Neural progenitor cell (in vitro differentiated cells): ENCODE measurements at regions not wholly inside any gene's neighbourhood (a gene's known extent, or its start where the extent isn't known, plus 50 kb on each side); places are given as distances from the start of the nearest gene placed in this dataset.

Experiments
- DNase-seq: peaks from one replicate; pipeline ENCODE4 v3.0.0-alpha.2; 2016; ENCODE audit warnings: low spot score
- H2AFZ ChIP-seq: fragments of 200-600 bp; sonication (generic); replicated peaks from 2 replicates; pipeline ENCODE4 v1.6.1; 2016; ENCODE audit warnings: antibody characterized with exemption
- H3F3A ChIP-seq: fragments of 200-600 bp; sonication (generic); 2 replicates; pipeline ENCODE4 v1.6.1; 2016; ENCODE audit warnings: antibody characterized with exemption, low read depth
- H3K27ac ChIP-seq: fragments of 200-600 bp; sonication (generic); 2 replicates; pipeline ENCODE4 v1.5.1; 2016; ENCODE audit warnings: mild to moderate bottlenecking
- H3K27me3 ChIP-seq: fragments of 200-600 bp; sonication (generic); 2 replicates; pipeline ENCODE4 v1.6.1; 2016; ENCODE audit warnings: mild to moderate bottlenecking, moderate library complexity
- H3K36me3 ChIP-seq: fragments of 200-600 bp; sonication (generic); 2 replicates; pipeline ENCODE4 v1.5.1; 2016
- H3K4me1 ChIP-seq: fragments of 200-600 bp; sonication (generic); 2 replicates; pipeline ENCODE4 v1.6.1; 2016; ENCODE audit warnings: mixed run types
- H3K4me2 ChIP-seq: fragments of 200-600 bp; sonication (generic); 2 replicates; pipeline ENCODE4 v1.6.1; 2016
- H3K4me3 ChIP-seq: fragments of 200-600 bp; sonication (generic); 2 replicates; pipeline ENCODE4 v1.5.1; 2016
- H3K79me2 ChIP-seq: fragments of 200-600 bp; sonication (generic); 2 replicates; pipeline ENCODE4 v1.6.1; 2016; ENCODE audit warnings: low read depth
- H3K9ac ChIP-seq: fragments of 200-600 bp; sonication (generic); 2 replicates; pipeline ENCODE4 v1.6.1; 2016
- H3K9me3 ChIP-seq: fragments of 200-600 bp; sonication (generic); 2 replicates; pipeline ENCODE4 v1.5.1; 2016; ENCODE audit warnings: low read depth
- H4K20me1 ChIP-seq: fragments of 200-600 bp; sonication (generic); 2 replicates; pipeline ENCODE4 v1.6.1; 2016; ENCODE audit warnings: low read depth
- H3K27ac Mint-ChIP-seq: 3 replicates; pipeline ENCODE4 v1.8.0; 2021; ENCODE audit warnings: mixed read lengths
- H3K27me3 Mint-ChIP-seq: 2 replicates; pipeline ENCODE4 v1.8.0; 2022; ENCODE audit warnings: low read depth, mild to moderate bottlenecking, inconsistent platforms, moderate library complexity, mixed read lengths; ENCODE audit not compliant: insufficient read depth
- H3K36me3 Mint-ChIP-seq: 3 replicates; pipeline ENCODE4 v1.8.0; 2021; ENCODE audit warnings: mixed read lengths
- H3K4me1 Mint-ChIP-seq: 3 replicates; pipeline ENCODE4 v1.8.0; 2021; ENCODE audit warnings: mixed read lengths
- H3K4me3 Mint-ChIP-seq: 3 replicates; pipeline ENCODE4 v1.8.0; 2021; ENCODE audit warnings: mild to moderate bottlenecking, moderate library complexity, mixed read lengths
- H3K9me3 Mint-ChIP-seq: 3 replicates; pipeline ENCODE4 v1.8.0; 2020; ENCODE audit warnings: mixed read lengths
- EZH2 ChIP-seq: fragments of 200-600 bp; sonication (generic); IDR thresholded peaks from 2 replicates; pipeline ENCODE4 v1.6.1; 2017; ENCODE audit warnings: antibody characterized with exemption, mild to moderate bottlenecking, moderate library complexity
- EZH2phosphoT487 ChIP-seq: fragments of 200-600 bp; sonication (generic); IDR thresholded peaks from 2 replicates; pipeline ENCODE4 v1.6.1; 2017; ENCODE audit warnings: antibody characterized with exemption
- TF ChIP-seq, protein P1 (sequence below): fragments of 200-600 bp; sonication (generic); IDR thresholded peaks from 2 replicates; pipeline ENCODE4 v1.5.1; 2017; ENCODE audit warnings: antibody characterized with exemption, mild to moderate bottlenecking

DNA sequence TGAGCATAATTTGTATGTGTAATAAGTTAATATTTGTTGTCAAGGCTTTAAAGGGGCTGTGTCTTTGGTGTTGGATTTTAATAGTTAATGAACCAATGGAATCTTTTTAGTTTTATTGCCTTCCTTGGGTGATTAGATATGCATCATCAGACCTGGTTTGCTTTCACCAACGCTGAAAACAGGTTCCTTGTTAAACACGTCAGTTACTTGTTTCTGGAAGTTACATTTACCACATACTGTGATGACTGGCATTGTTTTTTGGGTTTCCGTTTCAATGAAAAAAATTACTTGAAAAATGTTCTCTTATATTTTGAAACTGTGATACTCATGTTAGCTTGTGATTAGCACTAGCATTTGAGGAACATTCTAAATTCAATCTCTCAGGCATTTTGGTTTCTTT lies 58.6 kb upstream of the RNF144B start:
- Histone ChIP-seq H3K36me3 (no peaks in the 10 kb centered on the region), H3K27ac (no peak overlapping the region), H2AFZ (no peak overlapping the region), H3F3A (no peaks in the 10 kb centered on the region), H3K4me2 (no peak overlapping the region), H3K4me3 (no peak overlapping the region), H3K4me1 (no peaks in the 10 kb centered on the region), H4K20me1 (no peaks in the 10 kb centered on the region), H3K27me3 (no peaks in the 10 kb centered on the region), H3K9me3 (no peaks in the 10 kb centered on the region), H3K79me2 (no peaks in the 10 kb centered on the region), H3K9ac (no peak overlapping the region)
- no peak overlapping the region for H3K27ac Mint-ChIP-seq
- H3K4me1 Mint-ChIP-seq: peaks cover 13% of the 10 kb centered on the region
- TF ChIP-seq, protein P1, sequence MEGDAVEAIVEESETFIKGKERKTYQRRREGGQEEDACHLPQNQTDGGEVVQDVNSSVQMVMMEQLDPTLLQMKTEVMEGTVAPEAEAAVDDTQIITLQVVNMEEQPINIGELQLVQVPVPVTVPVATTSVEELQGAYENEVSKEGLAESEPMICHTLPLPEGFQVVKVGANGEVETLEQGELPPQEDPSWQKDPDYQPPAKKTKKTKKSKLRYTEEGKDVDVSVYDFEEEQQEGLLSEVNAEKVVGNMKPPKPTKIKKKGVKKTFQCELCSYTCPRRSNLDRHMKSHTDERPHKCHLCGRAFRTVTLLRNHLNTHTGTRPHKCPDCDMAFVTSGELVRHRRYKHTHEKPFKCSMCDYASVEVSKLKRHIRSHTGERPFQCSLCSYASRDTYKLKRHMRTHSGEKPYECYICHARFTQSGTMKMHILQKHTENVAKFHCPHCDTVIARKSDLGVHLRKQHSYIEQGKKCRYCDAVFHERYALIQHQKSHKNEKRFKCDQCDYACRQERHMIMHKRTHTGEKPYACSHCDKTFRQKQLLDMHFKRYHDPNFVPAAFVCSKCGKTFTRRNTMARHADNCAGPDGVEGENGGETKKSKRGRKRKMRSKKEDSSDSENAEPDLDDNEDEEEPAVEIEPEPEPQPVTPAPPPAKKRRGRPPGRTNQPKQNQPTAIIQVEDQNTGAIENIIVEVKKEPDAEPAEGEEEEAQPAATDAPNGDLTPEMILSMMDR: no peak
- no peak for TF ChIP-seq EZH2
- no peak for TF ChIP-seq EZH2phosphoT487
- DNase-seq: no peak
- H3K4me3 Mint-ChIP-seq: no peak overlapping the region
- no peaks in the 10 kb centered on the region for H3K9me3 Mint-ChIP-seq
- H3K36me3 Mint-ChIP-seq: no peaks in the 10 kb centered on the region
- H3K27me3 Mint-ChIP-seq: no peaks in the 10 kb centered on the region

DNA sequence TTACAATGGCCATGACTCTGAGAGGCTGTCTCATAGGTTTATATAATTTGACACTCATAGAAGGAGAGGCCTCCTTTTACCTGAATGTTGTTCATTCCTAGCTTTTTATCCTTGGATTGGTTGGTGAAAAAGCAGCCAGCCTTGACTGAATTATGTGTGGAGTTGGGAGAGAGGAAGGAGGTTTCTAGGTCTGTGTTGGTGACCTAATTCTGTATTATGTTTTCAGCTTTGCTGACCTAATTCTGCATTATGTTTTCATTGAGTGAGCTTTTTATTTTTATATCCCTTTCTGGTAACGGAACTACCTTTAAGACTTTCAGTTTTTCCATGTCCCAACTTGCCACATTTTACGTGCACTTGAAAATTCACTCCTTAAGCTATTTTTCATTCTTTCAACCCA lies 59.1 kb upstream of the RNF144B start:
- no peaks in the 10 kb centered on the region for H3K9me3 ChIP-seq
- H3K9ac ChIP-seq: no peak overlapping the region
- H3K9me3 Mint-ChIP-seq: no peaks in the 10 kb centered on the region
- H3K27me3 ChIP-seq: no peaks in the 10 kb centered on the region
- H3K27ac ChIP-seq: no peak overlapping the region
- H3K4me2 ChIP-seq: no peak overlapping the region
- no peaks in the 10 kb centered on the region for H3K36me3 Mint-ChIP-seq
- no peaks in the 10 kb centered on the region for H4K20me1 ChIP-seq
- no peaks in the 10 kb centered on the region for H3K27me3 Mint-ChIP-seq
- H3K4me1 Mint-ChIP-seq: peaks cover 13% of the 10 kb centered on the region
- no peaks in the 10 kb centered on the region for H3F3A ChIP-seq
- H3K79me2 ChIP-seq: no peaks in the 10 kb centered on the region
- no peak overlapping the region for H3K4me3 Mint-ChIP-seq
- no peak for DNase-seq
- H3K36me3 ChIP-seq: no peaks in the 10 kb centered on the region
- H3K27ac Mint-ChIP-seq: no peak overlapping the region
- no peak for TF ChIP-seq EZH2
- TF ChIP-seq EZH2phosphoT487: no peak
- TF ChIP-seq, protein P1: no peak
- H2AFZ ChIP-seq: no peak overlapping the region
- H3K4me1 ChIP-seq: no peaks in the 10 kb centered on the region
- no peak overlapping the region for H3K4me3 ChIP-seq

- Histone ChIP-seq H3K79me2 (no peaks in the 10 kb centered on the region), H3K4me1 (no peaks in the 10 kb centered on the region), H2AFZ (no peak overlapping the region), H3K9me3 (no peaks in the 10 kb centered on the region), H3K36me3 (no peaks in the 10 kb centered on the region), H3K9ac (no peak overlapping the region), H3K4me2 (no peak overlapping the region), H3K27ac (no peak overlapping the region), H3F3A (no peaks in the 10 kb centered on the region), H3K4me3 (no peak overlapping the region), H4K20me1 (no peaks in the 10 kb centered on the region), H3K27me3 (no peaks in the 10 kb centered on the region)
- no peak overlapping the region for H3K4me3 Mint-ChIP-seq
- no peaks in the 10 kb centered on the region for H3K9me3 Mint-ChIP-seq
- H3K4me1 Mint-ChIP-seq: peaks cover 13% of the 10 kb centered on the region
- peak; percentile 18 for DNase-seq
- peak overlapping the region; percentile 67 for H3K27ac Mint-ChIP-seq
- no peaks in the 10 kb centered on the region for H3K36me3 Mint-ChIP-seq
- H3K27me3 Mint-ChIP-seq: no peaks in the 10 kb centered on the region
- TF ChIP-seq EZH2 (no peak), EZH2phosphoT487 (no peak)
- TF ChIP-seq, protein P1: no peak
Observed at GRCh38 chr6:18327626-18328025, 59.5 kb upstream of the RNF144B start.

DNA sequence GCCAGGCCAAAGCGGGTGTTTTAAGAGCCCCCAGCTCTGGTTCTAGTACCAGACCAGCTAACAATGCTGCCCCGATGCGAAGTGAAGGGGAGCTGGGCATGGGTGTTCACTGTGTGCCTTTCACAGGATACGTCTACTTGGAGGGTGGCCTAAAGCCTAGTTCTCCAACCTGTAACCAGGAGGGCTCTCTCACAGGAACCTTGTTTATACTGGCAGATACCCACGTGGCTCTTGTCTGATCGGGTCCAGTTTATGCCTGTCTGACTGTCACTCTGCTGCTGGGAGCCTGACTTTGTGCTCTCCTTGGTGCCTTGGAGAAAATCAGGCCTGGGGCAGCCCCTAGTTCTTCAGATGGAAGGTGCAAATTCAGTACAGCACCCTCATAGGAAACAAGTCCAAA lies 60.2 kb upstream of the RNF144B start:
- Mint-ChIP-seq H3K4me3 (no peak overlapping the region), H3K27ac (no peak overlapping the region), H3K4me1 (peaks cover 13% of the 10 kb centered on the region), H3K27me3 (no peaks in the 10 kb centered on the region), H3K9me3 (no peaks in the 10 kb centered on the region), H3K36me3 (no peaks in the 10 kb centered on the region)
- Histone ChIP-seq H3K79me2 (no peaks in the 10 kb centered on the region), H3K9ac (no peak overlapping the region), H3K4me3 (no peak overlapping the region), H3K9me3 (no peaks in the 10 kb centered on the region), H3K36me3 (no peaks in the 10 kb centered on the region), H2AFZ (no peak overlapping the region), H3K27ac (no peak overlapping the region), H3K4me1 (no peaks in the 10 kb centered on the region), H4K20me1 (no peaks in the 10 kb centered on the region), H3K27me3 (no peaks in the 10 kb centered on the region), H3F3A (no peaks in the 10 kb centered on the region), H3K4me2 (no peak overlapping the region)
- TF ChIP-seq, protein P1: no peak
- no peak for TF ChIP-seq EZH2phosphoT487
- TF ChIP-seq EZH2: no peak
- no peak for DNase-seq
